Liver (tissue), 8 donors: ENCODE measurements at regions not wholly inside any gene's neighbourhood (a gene's known extent, or its start where the extent isn't known, plus 50 kb on each side); places are given as distances from the start of the nearest gene placed in this dataset.

Experiments
- DNase-seq: peaks from one replicate; pipeline ENCODE4 v3.0.0-alpha.2; 2017; ENCODE audit warnings: low spot score
- H3K27ac ChIP-seq, 2 donors: one replicate each; pipeline ENCODE4 v1.7.0; 2013; ENCODE audit warnings: inconsistent platforms in 2 of 2, low read length in 2 of 2, control low read depth in 1 of 2, low read depth in 1 of 2, mild to moderate bottlenecking in 1 of 2
- H3K27me3 ChIP-seq, 4 donors: one replicate each; pipeline versions ENCODE4 v1.6.1 to v1.7.0; 2013; ENCODE audit warnings: low read length in 3 of 4, inconsistent platforms in 1 of 4, mild to moderate bottlenecking in 1 of 4, moderate library complexity in 1 of 4; ENCODE audit not compliant: control insufficient read depth in 4 of 4, insufficient read depth in 4 of 4
- H3K36me3 ChIP-seq, 4 donors: one replicate each; pipeline versions ENCODE4 v1.6.1 to v1.7.0; 2013; ENCODE audit warnings: low read length in 3 of 4, mild to moderate bottlenecking in 3 of 4, low read depth in 1 of 4, moderate library complexity in 1 of 4; ENCODE audit not compliant: control insufficient read depth in 4 of 4, insufficient read depth in 3 of 4
- H3K4me1 ChIP-seq, 4 donors: one replicate each; pipeline versions ENCODE4 v1.6.1 to v1.7.0; 2013; ENCODE audit warnings: low read length in 3 of 4, mild to moderate bottlenecking in 3 of 4, moderate library complexity in 1 of 4; ENCODE audit not compliant: control insufficient read depth in 4 of 4, insufficient read depth in 4 of 4
- H3K4me3 ChIP-seq, 3 donors: one replicate each; pipeline versions ENCODE4 v1.6.1 to v1.7.0; 2013; ENCODE audit warnings: low read length in 3 of 3, control low read depth in 1 of 3, low read depth in 1 of 3, mild to moderate bottlenecking in 1 of 3
- H3K9ac ChIP-seq, 2 donors: one replicate each; pipeline ENCODE4 v1.7.0; 2013; ENCODE audit warnings: low read length in 2 of 2, mild to moderate bottlenecking in 2 of 2, moderate library complexity in 2 of 2, control low read depth in 1 of 2, low read depth in 1 of 2
- H3K9me3 ChIP-seq, 4 donors: one replicate each; pipeline versions ENCODE4 v1.6.1 to v1.7.0; 2013; ENCODE audit warnings: low read length in 3 of 4; ENCODE audit not compliant: control insufficient read depth in 4 of 4
- CTCF ChIP-seq: fragments of 150-350 bp; IDR thresholded peaks from 2 replicates; pipeline ENCODE4 v1.5.1; 2017; ENCODE audit warnings: improper control_type of control experiment, low read depth, low read length; ENCODE audit not compliant: missing input control
- EGR1 ChIP-seq, 2 donors: IDR thresholded peaks; 2 replicates each; pipeline ENCODE4 v1.6.1; 2016 to 2018; ENCODE audit warnings: antibody characterized with exemption in 2 of 2, low read depth in 2 of 2
- FOXA1 ChIP-seq: IDR thresholded peaks from 2 replicates; pipeline ENCODE4 v1.6.1; 2016; ENCODE audit warnings: antibody characterized with exemption
- FOXA2 ChIP-seq: IDR thresholded peaks from 2 replicates; pipeline ENCODE4 v1.6.1; 2016; ENCODE audit warnings: antibody characterized with exemption
- GABPA ChIP-seq, 2 donors: IDR thresholded peaks in 1 of 2; conservative IDR thresholded peaks in 1 of 2; 2 replicates each; pipeline ENCODE4 v1.6.1; 2016; ENCODE audit warnings: antibody characterized with exemption in 2 of 2, mild to moderate bottlenecking in 1 of 2, moderate library complexity in 1 of 2
- HNF4A ChIP-seq, 2 donors: conservative IDR thresholded peaks; 2 replicates each; pipeline ENCODE4 v1.6.1; 2016; ENCODE audit warnings: antibody characterized with exemption in 2 of 2, mild to moderate bottlenecking in 2 of 2
- NR2F2 ChIP-seq: IDR thresholded peaks from 2 replicates; pipeline ENCODE4 v1.6.1; 2016; ENCODE audit warnings: antibody characterized with exemption
- RAD21 ChIP-seq, 2 donors: IDR thresholded peaks; 2 replicates each; pipeline ENCODE4 v1.6.1; 2016; ENCODE audit warnings: antibody characterized with exemption in 2 of 2, mild to moderate bottlenecking in 2 of 2
- REST ChIP-seq: IDR thresholded peaks from 2 replicates; pipeline ENCODE4 v1.6.1; 2016; ENCODE audit warnings: antibody characterized with exemption, mild to moderate bottlenecking
- RXRA ChIP-seq, 2 donors: IDR thresholded peaks; 2 replicates each; pipeline ENCODE4 v1.6.1; 2017 to 2018; ENCODE audit warnings: antibody characterized with exemption in 2 of 2, mild to moderate bottlenecking in 1 of 2
- SP1 ChIP-seq: IDR thresholded peaks from 2 replicates; pipeline ENCODE4 v1.6.1; 2018; ENCODE audit warnings: antibody characterized with exemption, mild to moderate bottlenecking
- TAF1 ChIP-seq: conservative IDR thresholded peaks from 2 replicates; pipeline ENCODE4 v1.6.1; 2016; ENCODE audit warnings: antibody characterized with exemption, mild to moderate bottlenecking
- YY1 ChIP-seq: IDR thresholded peaks from 2 replicates; pipeline ENCODE4 v1.6.1; 2016; ENCODE audit warnings: antibody characterized with exemption, mild to moderate bottlenecking
- WGBS: extraction: QIAGEN DNeasy Blood & Tissue Kit; methylation state at CpG from one replicate; pipeline ENCODE4 v1.1.7; 2013; 5-methylcytosine and 5-hydroxymethylcytosine counted together
- TF ChIP-seq, protein P1 (sequence below): IDR thresholded peaks from 2 replicates; pipeline ENCODE4 v1.6.1; 2016; ENCODE audit warnings: antibody characterized with exemption
- TF ChIP-seq, protein P2 (sequence below): IDR thresholded peaks from 2 replicates; pipeline ENCODE4 v1.6.1; 2016; ENCODE audit warnings: antibody characterized with exemption
- TF ChIP-seq, protein P3 (sequence below): IDR thresholded peaks from 2 replicates; pipeline ENCODE4 v1.6.1; 2016; ENCODE audit warnings: antibody characterized with exemption
- donor health status: healthy.
- donor health status: healthy.
- donor health status: healthy.
- donor health status: healthy.
- donor health status: healthy.

DNA sequence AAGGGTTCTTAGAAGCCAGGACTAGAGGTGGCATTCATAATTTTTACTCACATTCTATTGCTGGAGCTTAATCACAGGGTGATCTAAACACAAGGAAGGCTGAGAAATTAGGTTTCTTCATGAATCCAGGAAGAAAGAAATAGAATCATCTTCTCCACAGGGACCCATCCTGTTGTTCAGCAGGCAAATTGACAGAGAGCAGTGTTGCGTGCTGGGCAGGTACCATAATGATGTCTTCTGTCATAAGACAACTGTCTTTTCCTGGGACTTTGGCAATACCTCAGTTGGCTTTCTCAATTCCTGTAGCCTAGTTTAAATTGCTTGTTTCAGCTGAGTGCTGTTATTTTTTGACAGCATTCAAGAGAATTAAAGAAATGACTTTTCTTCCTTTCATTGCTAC is 468.0 kb upstream of the SYT1 start:
- Histone ChIP-seq H3K27ac (no peak overlapping the region), H3K36me3 (no peaks in the 10 kb centered on the region), H3K9ac (no peak overlapping the region), H3K27me3 (no peaks in the 10 kb centered on the region), H3K4me1 (no peaks in the 10 kb centered on the region), H3K9me3 (no peaks in the 10 kb centered on the region), H3K4me3 (no peak overlapping the region)
- no peak for DNase-seq
- 97% methylated on average over 1 of the region's 1 CpG for WGBS
- TF ChIP-seq TAF1 (no peak), EGR1 (IDR thresholded peaks at IDR 0.05; ENCODE audit: low read depth in 2 of 2) (no peak), REST (no peak), CTCF (no peak), RAD21 (IDR thresholded peaks at IDR 0.05) (no peak), FOXA1 (no peak), GABPA (IDR thresholded peaks at IDR 0.05 in 1 of 2, conservative IDR thresholded peaks at IDR 0.05 in 1 of 2) (no peak), RXRA (IDR thresholded peaks at IDR 0.05) (no peak), YY1 (no peak), HNF4A (conservative IDR thresholded peaks at IDR 0.05) (no peak), SP1 (no peak)
- TF ChIP-seq, protein P1, sequence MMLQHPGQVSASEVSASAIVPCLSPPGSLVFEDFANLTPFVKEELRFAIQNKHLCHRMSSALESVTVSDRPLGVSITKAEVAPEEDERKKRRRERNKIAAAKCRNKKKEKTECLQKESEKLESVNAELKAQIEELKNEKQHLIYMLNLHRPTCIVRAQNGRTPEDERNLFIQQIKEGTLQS, result no peak
- TF ChIP-seq, protein P2, sequence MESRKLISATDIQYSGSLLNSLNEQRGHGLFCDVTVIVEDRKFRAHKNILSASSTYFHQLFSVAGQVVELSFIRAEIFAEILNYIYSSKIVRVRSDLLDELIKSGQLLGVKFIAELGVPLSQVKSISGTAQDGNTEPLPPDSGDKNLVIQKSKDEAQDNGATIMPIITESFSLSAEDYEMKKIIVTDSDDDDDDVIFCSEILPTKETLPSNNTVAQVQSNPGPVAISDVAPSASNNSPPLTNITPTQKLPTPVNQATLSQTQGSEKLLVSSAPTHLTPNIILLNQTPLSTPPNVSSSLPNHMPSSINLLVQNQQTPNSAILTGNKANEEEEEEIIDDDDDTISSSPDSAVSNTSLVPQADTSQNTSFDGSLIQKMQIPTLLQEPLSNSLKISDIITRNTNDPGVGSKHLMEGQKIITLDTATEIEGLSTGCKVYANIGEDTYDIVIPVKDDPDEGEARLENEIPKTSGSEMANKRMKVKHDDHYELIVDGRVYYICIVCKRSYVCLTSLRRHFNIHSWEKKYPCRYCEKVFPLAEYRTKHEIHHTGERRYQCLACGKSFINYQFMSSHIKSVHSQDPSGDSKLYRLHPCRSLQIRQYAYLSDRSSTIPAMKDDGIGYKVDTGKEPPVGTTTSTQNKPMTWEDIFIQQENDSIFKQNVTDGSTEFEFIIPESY, result no peak
- TF ChIP-seq, protein P3, sequence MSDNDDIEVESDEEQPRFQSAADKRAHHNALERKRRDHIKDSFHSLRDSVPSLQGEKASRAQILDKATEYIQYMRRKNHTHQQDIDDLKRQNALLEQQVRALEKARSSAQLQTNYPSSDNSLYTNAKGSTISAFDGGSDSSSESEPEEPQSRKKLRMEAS, result no peak

DNA sequence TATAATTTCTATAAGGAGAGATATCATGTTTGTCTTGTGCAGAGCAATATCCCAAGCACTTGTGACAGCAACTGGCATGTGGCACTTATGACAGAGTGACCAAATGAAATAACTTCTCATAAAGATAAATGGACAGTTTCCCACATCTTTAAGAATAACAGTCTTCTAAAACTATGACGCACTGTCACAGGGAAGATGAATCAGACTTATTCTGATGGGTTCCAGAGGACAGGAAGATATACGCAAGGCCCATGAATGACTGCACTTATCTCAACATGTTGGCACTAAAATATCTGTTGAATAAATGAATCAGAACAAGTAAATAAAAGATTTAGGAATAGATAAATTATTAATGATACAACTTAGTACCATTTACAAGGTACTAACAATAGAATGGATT is 465.8 kb upstream of the SYT1 start:
- WGBS, result 92% methylated on average over 2 of the region's 2 CpGs
- H3K36me3 ChIP-seq, result no peaks in the 10 kb centered on the region
- TF ChIP-seq, protein P3, result no peak
- TF ChIP-seq EGR1 (IDR thresholded peaks at IDR 0.05; ENCODE audit: low read depth in 2 of 2), result no peak
- TF ChIP-seq YY1, result no peak
- no peak for TF ChIP-seq RAD21 (IDR thresholded peaks at IDR 0.05)
- no peak for TF ChIP-seq FOXA1
- no peak for TF ChIP-seq GABPA (IDR thresholded peaks at IDR 0.05 in 1 of 2, conservative IDR thresholded peaks at IDR 0.05 in 1 of 2)
- TF ChIP-seq FOXA2, result no peak
- TF ChIP-seq SP1, result no peak
- no peak for TF ChIP-seq RXRA (IDR thresholded peaks at IDR 0.05)
- TF ChIP-seq CTCF, result no peak
- no peak for TF ChIP-seq REST
- TF ChIP-seq, protein P1, result no peak
- no peak for TF ChIP-seq TAF1
- TF ChIP-seq NR2F2, result no peak

More for the DNA sequence above, 465.8 kb upstream of the SYT1 start:
- Histone ChIP-seq H3K9ac (no peak overlapping the region), H3K4me3 (no peak overlapping the region), H3K27ac (no peak overlapping the region), H3K4me1 (no peaks in the 10 kb centered on the region), H3K27me3 (no peaks in the 10 kb centered on the region), H3K9me3 (no peaks in the 10 kb centered on the region)
- DNase-seq, result no peak
